DMS53 (cell line): ENCODE measurements at regions not wholly inside any gene's neighbourhood (a gene's known extent, or its start where the extent isn't known, plus 50 kb on each side); places are given as distances from the start of the nearest gene placed in this dataset.
A peak's percentile ranks its signal among the peaks of the same experiment; 100 is the strongest.
"Not testable (repeated sequence)": the region's sequence is repeated elsewhere in the genome, so short reads cannot be mapped to it uniquely, and the experiment has no call there.

Experiments
- DNase-seq: peaks from one replicate; lab custom pipeline; 2025; lab: John Stamatoyannopoulos, UW

DNA sequence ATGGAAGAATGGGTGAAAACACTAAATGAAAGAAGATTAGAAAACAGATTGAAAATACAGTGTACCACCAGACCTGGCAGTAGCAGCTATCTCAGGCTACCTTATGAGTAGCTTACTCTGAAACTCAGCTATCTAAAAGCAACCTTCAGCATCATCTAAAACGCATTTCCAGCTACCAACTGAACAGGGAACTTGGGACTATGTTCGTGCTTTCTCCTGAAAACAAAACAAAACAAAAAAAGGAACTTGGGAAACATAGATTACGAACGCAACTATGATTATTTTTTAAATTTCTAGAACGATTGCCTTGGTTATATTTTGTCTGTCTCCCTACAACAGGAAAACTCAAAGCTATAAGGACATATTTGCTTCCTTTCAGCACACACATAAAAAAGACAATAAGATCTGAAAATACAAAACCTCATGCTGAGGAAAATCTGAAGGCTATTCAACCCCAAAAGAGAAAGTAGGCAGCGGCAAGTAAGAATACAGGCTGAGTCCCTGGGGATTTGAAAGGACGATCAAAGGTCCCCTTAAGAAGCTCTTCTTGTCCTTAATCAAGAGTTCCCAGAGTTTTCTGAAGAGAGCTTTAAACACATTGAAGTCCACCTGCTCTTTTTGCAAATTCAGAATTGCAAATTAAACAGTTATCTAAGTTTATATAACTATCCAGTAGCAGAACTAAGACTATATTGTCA is 53.4 kb downstream of the OR2K2 start:
- no peak for DNase-seq

DNA sequence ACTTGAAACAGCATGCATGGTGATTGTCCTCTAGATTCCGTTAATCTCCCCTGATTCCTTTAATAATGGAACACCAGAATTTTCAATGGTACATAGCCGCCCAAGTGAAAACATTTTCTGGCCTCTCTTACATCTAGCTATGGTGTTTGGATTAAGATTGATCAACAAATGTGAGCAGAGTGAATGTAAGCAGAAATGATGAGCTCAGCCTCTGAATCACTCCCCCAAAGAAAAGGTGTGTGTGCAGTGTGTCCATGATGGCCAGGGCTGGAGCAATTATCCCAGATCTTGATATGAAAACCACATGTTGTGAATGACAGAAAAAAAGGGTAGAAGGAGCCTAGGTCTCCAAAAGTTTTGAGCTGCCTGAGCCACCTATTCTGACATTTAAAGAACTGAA is 55.3 kb downstream of the OR2K2 start:
- no peak for DNase-seq

DNA sequence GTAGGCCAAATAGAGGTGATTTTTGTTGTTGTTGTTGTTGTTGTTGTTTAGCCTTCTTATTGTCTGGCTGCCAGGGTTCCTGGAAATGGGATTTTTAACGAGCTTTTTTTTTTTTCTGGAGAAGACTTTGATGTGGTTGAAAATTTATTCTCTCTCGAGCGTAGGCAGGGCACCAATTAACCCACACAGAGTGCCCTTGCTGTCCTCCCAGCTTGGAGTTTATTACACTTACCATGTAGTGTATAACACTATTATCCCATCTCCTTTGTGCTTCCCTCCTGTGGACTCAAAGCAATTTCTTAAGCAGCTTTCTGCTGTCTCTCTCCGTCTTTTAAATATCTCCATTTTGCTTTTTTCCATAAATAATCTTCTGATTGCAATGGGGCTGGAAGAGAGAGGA is 57.4 kb downstream of the OR2K2 start:
- DNase-seq = no peak

DNA sequence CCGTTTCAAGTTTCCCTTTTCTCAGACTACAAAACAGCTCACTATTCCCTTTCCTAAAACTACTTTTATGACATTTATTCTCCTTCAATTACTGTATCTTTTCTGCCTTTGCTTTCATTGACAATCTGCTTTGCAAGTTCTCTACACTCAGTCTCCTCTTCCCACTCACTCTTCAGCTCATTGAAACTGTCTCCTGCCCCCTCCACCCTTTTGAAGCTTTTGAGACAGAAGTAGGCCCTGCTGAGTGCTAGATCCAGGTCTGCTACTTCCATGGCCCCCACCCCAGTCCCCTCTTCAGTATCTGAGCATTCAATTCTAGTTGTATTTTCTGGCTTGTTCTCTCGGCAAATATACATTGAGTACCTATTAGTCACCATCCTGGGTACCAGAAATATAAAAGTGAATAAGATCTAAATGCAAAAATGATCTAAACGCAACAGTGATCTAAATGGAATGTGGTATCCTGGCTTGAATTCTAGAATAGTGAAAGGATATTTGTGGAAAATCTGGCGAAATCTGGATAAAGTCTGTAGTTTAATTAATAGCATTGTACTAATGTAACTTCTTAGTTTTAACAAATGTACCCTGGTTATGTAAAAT is 58.4 kb downstream of the OR2K2 start:
- no peak for DNase-seq

- no peak for DNase-seq
Measured at GRCh38 chr9:111271047-111271446, 59.0 kb downstream of the OR2K2 start.

- DNase-seq = not testable (repeated sequence)
Measured at GRCh38 chr9:111266024-111266423, 64.0 kb downstream of the OR2K2 start.

- no peak for DNase-seq
Measured at GRCh38 chr9:111263116-111263515, 66.9 kb downstream of the OR2K2 start.

- no peak for DNase-seq
Measured at GRCh38 chr9:111258875-111259271, 71.2 kb downstream of the OR2K2 start.

DNA sequence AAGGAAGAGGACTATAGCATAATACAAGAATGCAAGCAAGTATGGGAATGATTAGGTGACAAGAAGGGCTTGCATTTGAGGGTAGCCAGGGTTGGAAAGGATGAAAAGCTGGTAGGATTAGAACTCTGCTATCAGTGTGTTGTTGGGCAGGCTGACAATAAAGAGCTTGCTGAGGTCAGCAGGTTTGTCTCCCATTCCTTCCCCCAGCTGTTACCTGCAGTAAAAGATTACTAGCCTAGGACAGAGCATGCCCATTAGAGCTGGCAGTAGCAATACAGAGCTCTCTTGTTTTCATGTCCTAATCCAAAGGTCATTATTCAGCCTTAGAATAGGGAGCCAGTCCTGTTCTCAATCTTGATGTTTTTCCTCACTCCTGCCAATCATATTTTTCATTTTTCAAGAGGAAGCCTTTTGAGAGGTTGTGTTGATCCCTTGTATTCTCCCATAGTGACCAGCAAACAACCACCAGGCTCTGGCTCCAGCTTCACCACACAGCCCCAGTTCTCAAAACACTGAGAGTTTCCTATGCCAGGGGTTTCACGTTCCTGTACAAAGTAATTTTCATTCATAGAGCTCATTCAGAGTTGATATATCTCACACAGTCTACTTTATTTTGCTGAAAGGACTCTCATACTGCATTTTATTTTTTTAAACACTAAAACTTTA is 71.7 kb downstream of the OR2K2 start:
- DNase-seq = no peak

DNA sequence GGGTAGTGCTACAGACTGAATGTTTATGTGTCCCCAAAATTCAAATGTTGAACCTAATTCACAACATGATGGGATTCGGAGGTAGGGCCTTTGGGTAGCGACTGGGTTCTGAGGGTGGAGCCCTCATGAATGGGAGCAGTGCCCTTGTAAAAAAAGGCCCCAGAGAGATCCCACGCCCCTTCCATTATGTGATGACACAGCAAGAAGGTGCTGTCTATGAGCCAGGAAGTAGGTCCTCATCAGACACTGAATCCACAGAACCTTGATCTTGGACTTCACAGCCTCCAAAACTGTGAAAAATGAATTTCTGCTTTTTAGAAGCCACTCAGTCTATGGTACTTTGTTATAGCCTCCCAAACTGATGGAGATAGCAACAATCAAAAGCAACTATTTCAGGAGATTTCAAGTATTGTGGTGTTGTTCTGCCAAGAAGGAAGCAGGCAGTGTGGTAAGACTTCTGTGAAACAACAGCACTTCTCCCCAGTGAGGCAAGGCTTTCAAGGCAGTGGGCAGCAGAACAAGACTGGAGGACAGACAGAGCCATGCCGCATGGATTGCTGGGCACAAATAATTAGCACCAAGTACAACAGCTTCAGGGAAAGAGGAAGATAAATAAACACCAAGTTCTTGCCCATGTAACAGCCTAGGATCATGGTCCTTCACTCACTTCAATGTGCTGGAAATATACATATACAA is 76.1 kb downstream of the OR2K2 start:
- no peak for DNase-seq

DNA sequence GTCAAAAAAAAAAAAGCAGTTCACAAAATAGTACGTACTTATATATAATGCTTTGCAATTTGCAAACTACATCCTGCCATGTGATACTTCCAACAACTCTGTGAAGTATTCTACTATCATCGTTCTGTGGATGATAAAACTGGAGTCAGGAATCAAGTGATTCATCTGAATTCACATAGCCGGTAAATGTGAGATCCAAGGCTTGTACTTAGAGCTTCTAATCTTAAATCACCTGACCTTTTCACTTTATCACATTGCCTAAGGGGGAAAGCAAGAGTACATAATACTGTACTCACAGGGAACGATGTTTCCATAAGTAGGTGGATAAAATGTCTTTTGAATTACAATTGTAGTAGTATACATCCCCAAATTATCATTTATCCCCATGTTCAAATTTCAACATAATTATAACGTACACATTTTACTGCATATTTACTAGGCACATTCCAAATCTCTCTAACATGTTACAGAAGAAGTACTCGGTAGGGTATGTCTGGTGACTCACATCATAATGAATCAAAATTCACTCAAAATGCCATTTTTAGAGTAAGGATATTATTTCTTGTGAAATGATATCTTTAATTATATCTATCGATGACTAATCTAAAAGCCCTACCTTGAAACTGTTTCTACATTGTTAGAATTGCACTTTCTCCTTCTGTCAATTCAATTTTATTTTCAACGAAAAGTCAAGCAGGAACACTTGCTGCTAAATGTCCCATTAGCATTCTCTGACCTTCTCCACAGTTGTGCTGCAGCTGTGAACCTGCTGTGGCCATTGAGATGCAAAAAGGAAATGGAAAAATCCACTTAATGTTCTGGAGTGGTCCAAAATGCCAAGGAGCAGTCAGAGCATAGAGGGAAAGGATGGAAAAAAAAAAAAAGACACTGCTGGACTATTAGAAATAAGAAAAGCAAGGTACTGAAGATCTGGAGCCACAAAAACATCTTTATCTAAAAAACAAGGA is 78.9 kb downstream of the OR2K2 start:
- no peak for DNase-seq

- no peak for DNase-seq
Measured at GRCh38 chr9:111237447-111237846, 92.6 kb downstream of the OR2K2 start.

DNA sequence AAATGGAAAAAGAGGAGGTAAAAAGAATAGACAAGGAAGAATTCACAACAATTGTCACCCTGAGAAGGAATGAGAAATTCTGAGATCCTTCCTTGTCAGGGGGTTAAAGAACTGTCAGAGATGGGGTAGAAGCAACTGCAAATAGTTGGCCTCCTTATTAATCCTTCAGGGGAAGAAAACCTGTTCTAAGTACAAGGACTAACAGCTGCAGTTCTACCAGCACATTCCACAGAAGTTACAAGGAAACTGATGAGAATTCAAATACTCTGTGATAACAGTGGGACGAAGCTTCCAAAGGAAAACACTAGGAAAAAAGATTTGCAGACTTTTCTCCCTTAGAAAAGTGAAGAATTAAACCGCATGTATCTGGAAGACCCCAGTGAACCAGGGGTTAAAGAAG is 93.7 kb downstream of the OR2K2 start:
- no peak for DNase-seq

GRCh38 chr9:111233963-111234362 is 96.1 kb downstream of the OR2K2 start:
- DNase-seq = no peak

- DNase-seq = no peak
Measured at GRCh38 chr9:111232997-111233790, 96.8 kb downstream of the OR2K2 start.

DNA sequence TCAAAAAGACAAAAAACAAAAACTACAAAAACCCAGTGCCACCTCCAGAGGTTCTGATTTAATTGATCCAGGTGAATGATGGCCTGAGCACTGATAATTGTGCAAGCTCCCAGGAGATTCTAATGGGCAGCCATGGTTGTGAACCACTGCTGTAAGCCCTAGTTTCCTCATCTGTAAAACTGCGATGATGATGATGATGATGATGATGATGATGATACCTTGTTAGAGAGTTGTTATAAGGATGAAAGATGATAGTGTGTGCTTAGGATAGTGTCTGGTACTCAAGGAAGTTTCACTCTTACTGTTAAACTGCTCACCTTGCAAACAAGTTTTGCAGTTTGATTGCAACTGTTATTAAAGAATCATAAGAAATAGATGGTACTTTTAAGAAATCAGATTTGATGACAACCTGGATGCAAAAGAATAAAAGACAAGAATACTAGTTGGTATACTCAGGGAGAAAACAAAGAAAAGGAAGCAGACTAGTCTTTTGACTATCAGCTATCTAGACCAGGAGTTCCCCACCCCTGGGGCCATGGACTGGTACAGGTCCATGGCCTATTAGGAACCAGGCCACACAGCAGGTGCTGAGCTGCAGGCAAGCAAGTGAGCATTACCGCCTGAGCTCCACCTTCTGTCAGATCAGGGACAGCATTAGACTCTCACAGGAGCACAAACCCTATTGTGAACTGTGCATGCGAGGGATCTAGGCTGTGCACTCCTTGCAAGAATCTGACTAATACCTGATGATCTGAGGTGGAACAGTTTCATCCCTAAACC is 98.0 kb downstream of the OR2K2 start:
- peak; percentile 2 for DNase-seq

- DNase-seq = no peak
Measured at GRCh38 chr9:111222757-111223156, 107.3 kb downstream of the OR2K2 start.

- DNase-seq = no peak
Measured at GRCh38 chr9:111212874-111213273, 117.2 kb downstream of the OR2K2 start.

- no peak for DNase-seq
Measured at GRCh38 chr9:111198936-111199335, 131.1 kb downstream of the OR2K2 start.

- no peak for DNase-seq
Measured at GRCh38 chr9:111197256-111197655, 132.8 kb downstream of the OR2K2 start.
